Esophagus muscularis mucosa (tissue), 3 donors: ENCODE measurements at regions not wholly inside any gene's neighbourhood (a gene's known extent, or its start where the extent isn't known, plus 50 kb on each side); places are given as distances from the start of the nearest gene placed in this dataset.

Experiments
- EP300 ChIP-seq: sonication (generic); formaldehyde crosslinking; IDR thresholded peaks from one replicate; pipeline ENCODE4 v1.6.1; 2017; ENCODE audit warnings: antibody characterized with exemption
- TF ChIP-seq, protein P1 (sequence below), 3 experiments: fragments of 200-600 bp in 2 of 3; fragments of 450-650 bp in 1 of 3; sonication (generic) in 2 of 3; IDR thresholded peaks; one replicate each; pipeline ENCODE4 v1.5.1; 2017 to 2019; ENCODE audit warnings: antibody characterized with exemption in 3 of 3, mild to moderate bottlenecking in 2 of 3, moderate library complexity in 1 of 3

- TF ChIP-seq, protein P1, sequence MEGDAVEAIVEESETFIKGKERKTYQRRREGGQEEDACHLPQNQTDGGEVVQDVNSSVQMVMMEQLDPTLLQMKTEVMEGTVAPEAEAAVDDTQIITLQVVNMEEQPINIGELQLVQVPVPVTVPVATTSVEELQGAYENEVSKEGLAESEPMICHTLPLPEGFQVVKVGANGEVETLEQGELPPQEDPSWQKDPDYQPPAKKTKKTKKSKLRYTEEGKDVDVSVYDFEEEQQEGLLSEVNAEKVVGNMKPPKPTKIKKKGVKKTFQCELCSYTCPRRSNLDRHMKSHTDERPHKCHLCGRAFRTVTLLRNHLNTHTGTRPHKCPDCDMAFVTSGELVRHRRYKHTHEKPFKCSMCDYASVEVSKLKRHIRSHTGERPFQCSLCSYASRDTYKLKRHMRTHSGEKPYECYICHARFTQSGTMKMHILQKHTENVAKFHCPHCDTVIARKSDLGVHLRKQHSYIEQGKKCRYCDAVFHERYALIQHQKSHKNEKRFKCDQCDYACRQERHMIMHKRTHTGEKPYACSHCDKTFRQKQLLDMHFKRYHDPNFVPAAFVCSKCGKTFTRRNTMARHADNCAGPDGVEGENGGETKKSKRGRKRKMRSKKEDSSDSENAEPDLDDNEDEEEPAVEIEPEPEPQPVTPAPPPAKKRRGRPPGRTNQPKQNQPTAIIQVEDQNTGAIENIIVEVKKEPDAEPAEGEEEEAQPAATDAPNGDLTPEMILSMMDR (IDR thresholded peaks at IDR 0.05): no peak
- no peak for TF ChIP-seq EP300
These were observed 228.4 kb downstream of the SPANXN1 start for GRCh38 chrX:145475725-145476124.
